Activated CD4-positive, alpha-beta T cell treated with anti-CD3 and anti-CD28 coated beads for 36 hours (primary cell): ENCODE measurements at regions not wholly inside any gene's neighbourhood (a gene's known extent, or its start where the extent isn't known, plus 50 kb on each side); places are given as distances from the start of the nearest gene placed in this dataset.

ENCODE experiments used
- ATAC-seq: fragments of 200-7000 bp; cut with Tn5 transposase; one replicate; pipeline ENCODE4 v1.10.0; 2021; ENCODE audit warnings: mild to moderate bottlenecking, moderate library complexity
- CTCF ChIA-PET: fragments of 350-600 bp; sonication (Branson Sonifier 250); formaldehyde crosslinking; loops from one replicate; lab custom pipeline; 2021; ENCODE audit warnings: antibody characterized with exemption; lab: Charles Lee
- POLR2A ChIA-PET: fragments of 350-600 bp; sonication (Branson Sonifier 250); formaldehyde crosslinking; loops from one replicate; lab custom pipeline; 2021; ENCODE audit warnings: antibody characterized with exemption, inconsistent platforms; lab: Charles Lee
- DNase-seq: peaks from one replicate; pipeline ENCODE4 v3.0.0-alpha.2; 2020
- H3K27ac Mint-ChIP-seq: one replicate; pipeline ENCODE4 v1.8.0; 2021; ENCODE audit warnings: mixed read lengths
- H3K27me3 Mint-ChIP-seq: one replicate; pipeline ENCODE4 v1.8.0; 2021; ENCODE audit warnings: mixed read lengths
- H3K36me3 Mint-ChIP-seq: one replicate; pipeline ENCODE4 v1.8.0; 2021; ENCODE audit warnings: low read depth, mixed read lengths
- H3K4me1 Mint-ChIP-seq: one replicate; pipeline ENCODE4 v1.8.0; 2021; ENCODE audit warnings: mixed read lengths
- H3K4me3 Mint-ChIP-seq: one replicate; pipeline ENCODE4 v1.8.0; 2021; ENCODE audit warnings: mild to moderate bottlenecking, moderate library complexity, mixed read lengths
- H3K9me3 Mint-ChIP-seq: one replicate; pipeline ENCODE4 v1.8.0; 2021; ENCODE audit warnings: low read depth, mixed read lengths
- intact Hi-C, 2 experiments: fragments of 100-400 bp; cut with DNase I in 1 of 2; cut with micrococcal nuclease in 1 of 2; formaldehyde crosslinking; loops; one replicate each; pipeline versions ENCODE4 v1.14.2 to v1.15.1; 2022 to 2024; cut with DNase I, micrococcal nuclease

- H3K36me3 Mint-ChIP-seq: no peaks in the 10 kb centered on the region
- CTCF ChIA-PET: no interaction called here
- ATAC-seq (no peak), DNase-seq (no peak)
- intact Hi-C loops: no loop called here
- H3K4me3 Mint-ChIP-seq: no peak overlapping the region
- H3K4me1 Mint-ChIP-seq: peaks cover 7% of the 10 kb centered on the region
- H3K9me3 Mint-ChIP-seq: no peaks in the 10 kb centered on the region
- POLR2A ChIA-PET: no interaction called here
- H3K27ac Mint-ChIP-seq: no peak overlapping the region
- H3K27me3 Mint-ChIP-seq: peaks cover 38% of the 10 kb centered on the region
Observed at GRCh38 chr4:180060159-180060889, 2182.9 kb upstream of the TENM3 start.

DNA sequence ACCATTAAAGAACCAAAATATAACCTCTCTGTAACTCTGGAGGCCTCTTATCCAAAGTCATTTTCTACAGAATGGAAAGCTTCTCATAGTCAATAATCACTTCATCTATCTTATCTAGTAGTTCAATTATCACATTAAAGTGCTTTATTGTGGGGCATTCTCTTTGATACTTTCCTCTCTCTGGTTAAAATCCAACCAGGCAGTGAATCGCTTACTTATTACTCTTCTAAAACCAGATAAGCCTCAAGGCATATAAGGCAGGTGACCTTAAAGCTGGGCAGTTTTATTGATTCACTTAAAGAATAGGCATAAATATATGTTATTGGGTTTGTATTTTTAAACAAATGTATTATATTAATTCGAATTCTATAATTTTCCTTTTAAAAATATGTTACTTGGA is 2162.1 kb upstream of the TENM3 start:
- POLR2A ChIA-PET: no interaction called here
- Mint-ChIP-seq H3K4me1 (no peaks in the 10 kb centered on the region), H3K27me3 (no peaks in the 10 kb centered on the region), H3K27ac (no peak overlapping the region), H3K4me3 (no peak overlapping the region), H3K36me3 (no peaks in the 10 kb centered on the region), H3K9me3 (peaks cover 2% of the 10 kb centered on the region)
- intact Hi-C loops: no loop called here
- CTCF ChIA-PET: no interaction called here
- ATAC-seq: no peak
- DNase-seq: no peak

GRCh38 chr4:180084561-180084960 is 2158.6 kb upstream of the TENM3 start:
- DNase-seq: no peak
- Mint-ChIP-seq H3K4me1 (no peaks in the 10 kb centered on the region), H3K27me3 (no peaks in the 10 kb centered on the region), H3K4me3 (no peak overlapping the region), H3K9me3 (peaks cover 2% of the 10 kb centered on the region), H3K36me3 (no peaks in the 10 kb centered on the region), H3K27ac (no peak overlapping the region)
- intact Hi-C loops: no loop called here
- no peak for ATAC-seq
- ChIA-PET CTCF (interaction anchor here (0.6 kb wide), 1 partner anchor 214 kb away, joined by 3 read pairs; no protein-coding TSS in a partner anchor), POLR2A (no interaction called here)

DNA sequence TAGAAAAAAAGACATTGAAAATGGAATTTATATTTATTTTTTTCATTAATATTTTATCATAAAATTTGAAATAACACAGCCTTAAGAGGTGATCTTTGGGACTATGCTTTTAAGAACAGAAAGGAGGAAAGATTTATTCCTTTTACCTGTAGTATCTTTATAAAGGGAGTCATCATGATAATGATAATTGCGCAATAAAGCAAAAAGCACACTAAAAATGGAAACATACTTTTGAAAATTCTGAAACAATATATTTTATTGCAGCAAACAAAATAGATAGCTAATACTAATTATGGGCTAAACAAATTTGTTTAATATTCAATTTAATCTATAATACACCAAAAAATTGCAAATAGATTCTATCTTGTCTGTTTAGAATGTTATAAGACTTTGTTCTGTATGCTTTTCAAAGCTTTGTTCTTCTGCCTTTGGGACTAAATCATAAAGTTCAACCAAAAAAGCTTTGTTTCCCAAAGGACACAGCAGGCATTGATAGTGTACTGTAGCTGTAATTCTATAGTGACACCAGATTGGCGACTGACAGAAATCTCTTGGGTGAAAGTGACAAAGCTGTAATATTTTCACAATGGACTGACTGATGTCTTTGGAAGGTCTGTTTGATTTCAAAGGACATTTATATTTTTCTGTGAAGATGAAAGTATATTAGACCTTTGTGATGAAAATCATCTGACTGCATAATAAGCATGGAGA is 2156.6 kb upstream of the TENM3 start:
- POLR2A ChIA-PET: no interaction called here
- DNase-seq (no peak), ATAC-seq (no peak)
- H3K36me3 Mint-ChIP-seq: no peaks in the 10 kb centered on the region
- peaks cover 2% of the 10 kb centered on the region for H3K9me3 Mint-ChIP-seq
- H3K27ac Mint-ChIP-seq: no peak overlapping the region
- CTCF ChIA-PET: no interaction called here
- H3K4me1 Mint-ChIP-seq: no peaks in the 10 kb centered on the region
- no peaks in the 10 kb centered on the region for H3K27me3 Mint-ChIP-seq
- H3K4me3 Mint-ChIP-seq: no peak overlapping the region
- intact Hi-C loops: no loop called here

GRCh38 chr4:180098586-180098985 is 2144.6 kb upstream of the TENM3 start:
- CTCF ChIA-PET: no interaction called here

GRCh38 chr4:180099957-180100356 is 2143.2 kb upstream of the TENM3 start:
- no peak for DNase-seq
- Mint-ChIP-seq H3K9me3 (peaks cover 4% of the 10 kb centered on the region), H3K36me3 (no peaks in the 10 kb centered on the region), H3K4me3 (no peak overlapping the region), H3K27ac (no peak overlapping the region), H3K4me1 (no peaks in the 10 kb centered on the region), H3K27me3 (no peaks in the 10 kb centered on the region)
- ATAC-seq: no peak
- CTCF ChIA-PET: no interaction called here
- POLR2A ChIA-PET: no interaction called here
- intact Hi-C loops: no loop called here

More at GRCh38 chr4:180098586-180098985, 2144.6 kb upstream of the TENM3 start:
- no peak for DNase-seq
- POLR2A ChIA-PET: no interaction called here
- no peak overlapping the region for H3K27ac Mint-ChIP-seq
- H3K4me3 Mint-ChIP-seq: no peak overlapping the region
- ATAC-seq: no peak
- no peaks in the 10 kb centered on the region for H3K27me3 Mint-ChIP-seq
- no peaks in the 10 kb centered on the region for H3K4me1 Mint-ChIP-seq
- peaks cover 4% of the 10 kb centered on the region for H3K9me3 Mint-ChIP-seq
- no peaks in the 10 kb centered on the region for H3K36me3 Mint-ChIP-seq
- intact Hi-C loops: no loop called here

DNA sequence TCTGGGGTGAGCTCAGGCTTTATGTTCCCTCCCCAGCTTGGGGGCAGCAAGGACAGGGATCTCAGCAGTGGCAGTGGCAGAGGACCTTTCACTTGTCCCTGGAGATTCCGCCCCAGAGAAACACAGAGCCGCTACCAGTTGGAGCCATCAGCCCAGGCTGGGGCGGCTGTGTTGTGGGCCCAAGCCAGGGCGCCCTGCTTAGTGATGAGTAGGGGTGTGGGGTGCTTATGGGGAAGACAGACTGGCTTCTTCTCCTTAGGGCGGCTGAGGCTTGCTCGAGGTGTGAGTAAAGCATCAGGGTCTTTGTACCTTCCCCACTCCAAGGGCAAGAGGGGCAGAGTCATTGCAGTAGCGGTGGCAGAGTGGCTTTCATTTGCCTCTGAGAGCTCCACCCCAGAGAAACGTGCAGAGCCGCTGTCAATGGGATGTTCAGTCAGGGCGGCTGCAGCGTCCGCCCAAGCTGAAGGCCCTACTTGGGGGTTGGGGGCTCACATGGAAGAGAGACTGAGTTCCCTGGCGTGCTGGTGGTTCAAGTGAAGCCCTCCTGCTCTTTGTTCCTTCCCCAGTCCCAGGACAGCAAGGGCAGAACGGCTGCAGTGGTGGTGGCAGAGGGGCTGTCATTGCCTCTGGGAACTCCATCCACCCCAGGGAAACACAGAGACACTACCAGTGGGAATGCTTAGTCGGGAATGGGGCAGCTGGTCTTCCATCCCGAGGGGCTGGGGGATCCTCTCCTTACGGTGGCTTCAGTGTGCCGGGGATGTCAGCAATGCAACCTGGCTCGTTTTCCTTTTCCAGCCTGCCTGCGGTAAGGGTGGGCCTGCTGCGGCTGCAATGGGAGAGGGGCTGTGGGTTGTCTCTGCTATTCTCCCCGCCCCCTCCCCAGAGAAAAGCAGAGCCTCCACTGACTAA is 2142.5 kb upstream of the TENM3 start:
- no peaks in the 10 kb centered on the region for H3K27me3 Mint-ChIP-seq
- CTCF ChIA-PET: no interaction called here
- no peak overlapping the region for H3K4me3 Mint-ChIP-seq

DNA sequence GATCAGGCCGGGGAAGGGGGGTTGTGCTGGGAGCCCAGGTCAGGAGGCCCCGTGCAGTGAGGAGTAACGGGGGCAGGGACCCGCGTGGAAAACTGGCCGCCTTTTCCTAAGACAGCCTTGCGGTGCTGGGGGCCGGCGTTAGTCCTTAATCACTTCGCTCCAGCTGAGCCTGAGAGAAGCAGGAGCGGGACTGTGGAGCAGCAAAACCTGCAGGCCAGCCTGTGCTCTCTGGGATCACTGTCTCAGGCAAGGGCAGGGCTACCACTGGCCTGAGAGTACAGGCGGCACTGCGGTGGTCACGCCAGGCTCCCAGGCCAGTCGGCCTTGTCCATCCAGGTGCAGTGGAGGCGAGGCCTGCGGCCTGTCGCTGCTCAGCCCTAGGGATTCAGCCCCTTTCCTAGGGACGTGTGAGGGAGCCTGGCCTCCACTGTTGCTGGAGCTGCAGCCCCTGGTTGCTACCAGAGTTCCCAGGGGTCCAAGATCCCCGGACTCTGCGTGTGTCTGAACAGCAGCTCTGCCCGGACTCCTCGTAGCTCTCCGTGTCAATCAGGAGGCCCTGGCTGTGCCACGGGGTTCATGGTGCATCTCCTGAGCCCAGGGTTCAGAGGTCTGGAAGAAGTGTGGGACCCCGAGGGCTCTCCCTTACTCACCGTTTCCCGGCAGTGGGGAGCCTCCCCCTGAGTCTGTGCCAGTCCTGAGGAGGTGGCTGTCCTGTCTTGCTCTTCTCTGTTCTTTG is 2141.7 kb upstream of the TENM3 start:
- H3K4me3 Mint-ChIP-seq: no peak overlapping the region
- H3K27me3 Mint-ChIP-seq: no peaks in the 10 kb centered on the region
- POLR2A ChIA-PET: no interaction called here
- H3K9me3 Mint-ChIP-seq: peaks cover 4% of the 10 kb centered on the region
- no peaks in the 10 kb centered on the region for H3K36me3 Mint-ChIP-seq
- no peak for ATAC-seq
- no peaks in the 10 kb centered on the region for H3K4me1 Mint-ChIP-seq
- no peak overlapping the region for H3K27ac Mint-ChIP-seq
- intact Hi-C loops: no loop called here
- CTCF ChIA-PET: no interaction called here
- no peak for DNase-seq

More for the DNA sequence above, 2142.5 kb upstream of the TENM3 start:
- H3K36me3 Mint-ChIP-seq: no peaks in the 10 kb centered on the region
- ATAC-seq: no peak
- no peak for DNase-seq
- H3K4me1 Mint-ChIP-seq: no peaks in the 10 kb centered on the region
- intact Hi-C loops: no loop called here
- peaks cover 4% of the 10 kb centered on the region for H3K9me3 Mint-ChIP-seq
- H3K27ac Mint-ChIP-seq: no peak overlapping the region
- POLR2A ChIA-PET: no interaction called here

GRCh38 chr4:180103794-180104193 is 2139.4 kb upstream of the TENM3 start:
- Mint-ChIP-seq H3K27me3 (no peaks in the 10 kb centered on the region), H3K4me1 (no peaks in the 10 kb centered on the region), H3K4me3 (no peak overlapping the region), H3K36me3 (no peaks in the 10 kb centered on the region), H3K27ac (no peak overlapping the region), H3K9me3 (no peaks in the 10 kb centered on the region)
- ATAC-seq (no peak), DNase-seq (no peak)
- POLR2A ChIA-PET: no interaction called here
- intact Hi-C loops: no loop called here
- CTCF ChIA-PET: no interaction called here

DNA sequence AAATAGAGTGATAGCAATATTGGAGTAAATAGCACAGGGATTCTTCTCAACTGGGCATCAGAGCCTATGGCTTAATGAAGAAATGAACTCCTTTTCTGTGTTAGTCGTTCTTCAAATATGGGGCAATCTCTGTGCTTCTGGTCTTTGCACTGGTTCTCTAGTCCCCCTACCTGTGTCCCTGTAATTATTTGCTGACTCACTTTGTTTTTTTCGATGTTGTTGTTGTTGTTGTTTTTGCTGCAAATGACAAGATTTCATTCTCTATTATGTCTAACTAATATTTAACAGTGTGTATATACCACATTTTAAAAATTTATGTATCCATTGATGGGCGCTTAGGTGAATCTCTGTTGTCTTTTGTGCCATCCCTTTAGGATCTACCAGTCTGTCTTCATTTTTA is 2137.8 kb upstream of the TENM3 start:
- Mint-ChIP-seq H3K4me1 (no peaks in the 10 kb centered on the region), H3K9me3 (peaks cover 3% of the 10 kb centered on the region), H3K27me3 (no peaks in the 10 kb centered on the region), H3K27ac (no peak overlapping the region), H3K36me3 (no peaks in the 10 kb centered on the region), H3K4me3 (no peak overlapping the region)
- no peak for ATAC-seq
- ChIA-PET CTCF (no interaction called here), POLR2A (no interaction called here)
- intact Hi-C loops: no loop called here
- no peak for DNase-seq

- Mint-ChIP-seq H3K27me3 (no peaks in the 10 kb centered on the region), H3K36me3 (no peaks in the 10 kb centered on the region), H3K27ac (no peak overlapping the region), H3K4me3 (no peak overlapping the region), H3K9me3 (peaks cover 3% of the 10 kb centered on the region), H3K4me1 (no peaks in the 10 kb centered on the region)
- DNase-seq (no peak), ATAC-seq (no peak)
- intact Hi-C loops: no loop called here
- POLR2A ChIA-PET: no interaction called here
- CTCF ChIA-PET: no interaction called here
Observed at GRCh38 chr4:180106122-180106521, 2137.1 kb upstream of the TENM3 start.
